ENCODE measurements at regions not wholly inside any gene's neighbourhood (a gene's known extent, or its start where the extent isn't known, plus 50 kb on each side); places are given as distances from the start of the nearest gene placed in this dataset.

GRCh38 chr3:102181175-102181920, 253.5 kb upstream of the ZPLD1 start:
- Histone ChIP-seq H3K4me3 (IDR thresholded peaks at IDR 0.05; ENCODE audit: insufficient read depth, low read depth, low read length) (no peak overlapping the region), H3K27ac (no peak overlapping the region), H3K4me1 (ENCODE audit: low read depth, poor library complexity, severe bottlenecking) (no peaks in the 10 kb centered on the region), H3K27me3 (ENCODE audit: insufficient read depth, low read depth) (no peaks in the 10 kb centered on the region), H3K9ac (no peak overlapping the region), H3K79me2 (ENCODE audit: insufficient read depth, low read depth) (no peaks in the 10 kb centered on the region), H2AFZ (ENCODE audit: low read depth) (no peak overlapping the region), H3K4me2 (no peak overlapping the region), H3K36me3 (ENCODE audit: insufficient read depth) (no peaks in the 10 kb centered on the region), H4K20me1 (ENCODE audit: insufficient read depth) (no peaks in the 10 kb centered on the region)
- TF ChIP-seq CTCF (conservative IDR thresholded peaks at IDR 0.05; ENCODE audit: low read depth, low read length), result no peak

GRCh38 chr3:102182162-102182561, 252.7 kb upstream of the ZPLD1 start:
- TF ChIP-seq CTCF (conservative IDR thresholded peaks at IDR 0.05; ENCODE audit: low read depth, low read length), result no peak
- no peaks in the 10 kb centered on the region for H3K36me3 ChIP-seq (ENCODE audit: insufficient read depth)
- H3K9ac ChIP-seq, result no peak overlapping the region
- H2AFZ ChIP-seq (ENCODE audit: low read depth), result no peak overlapping the region
- no peaks in the 10 kb centered on the region for H3K27me3 ChIP-seq (ENCODE audit: insufficient read depth, low read depth)
- no peaks in the 10 kb centered on the region for H3K79me2 ChIP-seq (ENCODE audit: insufficient read depth, low read depth)
- H4K20me1 ChIP-seq (ENCODE audit: insufficient read depth), result no peaks in the 10 kb centered on the region
- H3K4me3 ChIP-seq (IDR thresholded peaks at IDR 0.05; ENCODE audit: insufficient read depth, low read depth, low read length), result no peak overlapping the region
- H3K27ac ChIP-seq, result no peak overlapping the region
- H3K4me2 ChIP-seq, result no peak overlapping the region
- no peaks in the 10 kb centered on the region for H3K4me1 ChIP-seq (ENCODE audit: low read depth, poor library complexity, severe bottlenecking)

GRCh38 chr3:102183186-102183585, 251.6 kb upstream of the ZPLD1 start:
- no peak overlapping the region for H3K27ac ChIP-seq
- H3K36me3 ChIP-seq (ENCODE audit: insufficient read depth), result no peaks in the 10 kb centered on the region
- no peak overlapping the region for H2AFZ ChIP-seq (ENCODE audit: low read depth)
- H3K4me2 ChIP-seq, result no peak overlapping the region
- no peak overlapping the region for H3K4me3 ChIP-seq (IDR thresholded peaks at IDR 0.05; ENCODE audit: insufficient read depth, low read depth, low read length)
- no peaks in the 10 kb centered on the region for H4K20me1 ChIP-seq (ENCODE audit: insufficient read depth)
- H3K27me3 ChIP-seq (ENCODE audit: insufficient read depth, low read depth), result no peaks in the 10 kb centered on the region
- H3K9ac ChIP-seq, result no peak overlapping the region
- H3K79me2 ChIP-seq (ENCODE audit: insufficient read depth, low read depth), result no peaks in the 10 kb centered on the region
- no peaks in the 10 kb centered on the region for H3K4me1 ChIP-seq (ENCODE audit: low read depth, poor library complexity, severe bottlenecking)
- no peak for TF ChIP-seq CTCF (conservative IDR thresholded peaks at IDR 0.05; ENCODE audit: low read depth, low read length)

GRCh38 chr3:102183623-102184022, 251.2 kb upstream of the ZPLD1 start:
- no peaks in the 10 kb centered on the region for H3K27me3 ChIP-seq (ENCODE audit: insufficient read depth, low read depth)
- H3K4me2 ChIP-seq, result no peak overlapping the region
- TF ChIP-seq CTCF (conservative IDR thresholded peaks at IDR 0.05; ENCODE audit: low read depth, low read length), result no peak
- no peak overlapping the region for H3K9ac ChIP-seq
- no peaks in the 10 kb centered on the region for H3K4me1 ChIP-seq (ENCODE audit: low read depth, poor library complexity, severe bottlenecking)
- no peak overlapping the region for H2AFZ ChIP-seq (ENCODE audit: low read depth)
- H4K20me1 ChIP-seq (ENCODE audit: insufficient read depth), result no peaks in the 10 kb centered on the region
- no peaks in the 10 kb centered on the region for H3K36me3 ChIP-seq (ENCODE audit: insufficient read depth)
- H3K4me3 ChIP-seq (IDR thresholded peaks at IDR 0.05; ENCODE audit: insufficient read depth, low read depth, low read length), result no peak overlapping the region
- no peaks in the 10 kb centered on the region for H3K79me2 ChIP-seq (ENCODE audit: insufficient read depth, low read depth)
- no peak overlapping the region for H3K27ac ChIP-seq
